Uterus (tissue), 2 donors: ENCODE measurements at regions not wholly inside any gene's neighbourhood (a gene's known extent, or its start where the extent isn't known, plus 50 kb on each side); places are given as distances from the start of the nearest gene placed in this dataset.

ENCODE experiments used
- POLR2A ChIP-seq, 2 donors: fragments of 450-650 bp; IDR thresholded peaks; one replicate each; pipeline ENCODE4 v1.6.1; 2016; ENCODE audit warnings: antibody characterized with exemption in 2 of 2, mild to moderate bottlenecking in 1 of 2, moderate library complexity in 1 of 2
- TF ChIP-seq, protein P1 (sequence below), 4 experiments: fragments of 200-600 bp in 2 of 4; fragments of 450-650 bp in 2 of 4; sonication (generic) in 2 of 4; IDR thresholded peaks; one replicate each; pipeline ENCODE4 v1.5.1; 2016 to 2019; ENCODE audit warnings: antibody characterized with exemption in 4 of 4, mild to moderate bottlenecking in 2 of 4, moderate library complexity in 1 of 4

DNA sequence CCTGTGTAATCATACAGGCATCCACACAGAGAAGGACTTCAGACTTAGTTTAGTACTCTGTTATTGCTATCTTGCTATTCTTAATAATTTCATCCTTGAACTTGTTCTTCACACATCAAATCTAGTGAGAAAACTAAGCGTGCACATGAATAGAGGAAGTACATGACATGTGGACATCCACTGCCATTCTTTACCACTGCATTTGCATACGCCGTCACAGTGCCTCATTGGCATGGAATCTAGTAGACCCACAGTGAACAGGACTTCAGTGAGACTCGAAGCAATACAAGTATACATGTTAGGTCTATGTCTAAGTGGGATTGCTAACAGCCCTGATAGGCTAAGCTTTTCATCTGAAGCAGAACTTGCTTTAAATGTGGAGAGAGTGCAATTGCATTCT lies 592.1 kb downstream of the TLE4 start:
- TF ChIP-seq, protein P1, sequence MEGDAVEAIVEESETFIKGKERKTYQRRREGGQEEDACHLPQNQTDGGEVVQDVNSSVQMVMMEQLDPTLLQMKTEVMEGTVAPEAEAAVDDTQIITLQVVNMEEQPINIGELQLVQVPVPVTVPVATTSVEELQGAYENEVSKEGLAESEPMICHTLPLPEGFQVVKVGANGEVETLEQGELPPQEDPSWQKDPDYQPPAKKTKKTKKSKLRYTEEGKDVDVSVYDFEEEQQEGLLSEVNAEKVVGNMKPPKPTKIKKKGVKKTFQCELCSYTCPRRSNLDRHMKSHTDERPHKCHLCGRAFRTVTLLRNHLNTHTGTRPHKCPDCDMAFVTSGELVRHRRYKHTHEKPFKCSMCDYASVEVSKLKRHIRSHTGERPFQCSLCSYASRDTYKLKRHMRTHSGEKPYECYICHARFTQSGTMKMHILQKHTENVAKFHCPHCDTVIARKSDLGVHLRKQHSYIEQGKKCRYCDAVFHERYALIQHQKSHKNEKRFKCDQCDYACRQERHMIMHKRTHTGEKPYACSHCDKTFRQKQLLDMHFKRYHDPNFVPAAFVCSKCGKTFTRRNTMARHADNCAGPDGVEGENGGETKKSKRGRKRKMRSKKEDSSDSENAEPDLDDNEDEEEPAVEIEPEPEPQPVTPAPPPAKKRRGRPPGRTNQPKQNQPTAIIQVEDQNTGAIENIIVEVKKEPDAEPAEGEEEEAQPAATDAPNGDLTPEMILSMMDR (IDR thresholded peaks at IDR 0.05) = no peak
- TF ChIP-seq POLR2A (IDR thresholded peaks at IDR 0.05) = no peak
